AG08395 (cell line): ENCODE measurements at regions not wholly inside any gene's neighbourhood (a gene's known extent, or its start where the extent isn't known, plus 50 kb on each side); places are given as distances from the start of the nearest gene placed in this dataset.

Experiments used
- DNase-seq: peaks from one replicate; pipeline ENCODE4 v3.0.0; 2012; ENCODE audit warnings: mixed read lengths, low spot score

- DNase-seq, result no peak
Measured at GRCh38 chr3:14311729-14312128, 90.7 kb upstream of the SLC6A6 start.

- DNase-seq, result no peak
Measured at GRCh38 chr3:14312375-14312774, 90.0 kb upstream of the SLC6A6 start.

- DNase-seq, result no peak
Measured at GRCh38 chr3:14317057-14317553, 85.3 kb upstream of the SLC6A6 start.

GRCh38 chr3:14318646-14319045, 83.8 kb upstream of the SLC6A6 start:
- DNase-seq, result no peak

GRCh38 chr3:14319654-14320182, 82.7 kb upstream of the SLC6A6 start:
- peak; percentile 52 for DNase-seq

- DNase-seq, result no peak
Measured at GRCh38 chr3:14320219-14320618, 82.2 kb upstream of the SLC6A6 start.

- no peak for DNase-seq
Measured at GRCh38 chr3:14322001-14322400, 80.4 kb upstream of the SLC6A6 start.

GRCh38 chr3:14322667-14323295, 79.6 kb upstream of the SLC6A6 start:
- no peak for DNase-seq

- no peak for DNase-seq
Measured at GRCh38 chr3:14323401-14324223, 78.8 kb upstream of the SLC6A6 start.

GRCh38 chr3:14324224-14324944, 78.0 kb upstream of the SLC6A6 start:
- peak; percentile 35 for DNase-seq

GRCh38 chr3:14328422-14328821, 74.0 kb upstream of the SLC6A6 start:
- DNase-seq, result no peak

GRCh38 chr3:14329116-14329830, 73.1 kb upstream of the SLC6A6 start:
- DNase-seq, result peak; percentile 48

- DNase-seq, result no peak
Measured at GRCh38 chr3:14329842-14330241, 72.6 kb upstream of the SLC6A6 start.

GRCh38 chr3:14330508-14330907, 71.9 kb upstream of the SLC6A6 start:
- DNase-seq, result no peak

- DNase-seq, result no peak
Measured at GRCh38 chr3:14331251-14331650, 71.2 kb upstream of the SLC6A6 start.

GRCh38 chr3:14332392-14332791, 70.0 kb upstream of the SLC6A6 start:
- no peak for DNase-seq

GRCh38 chr3:14333215-14333614, 69.2 kb upstream of the SLC6A6 start:
- no peak for DNase-seq

- no peak for DNase-seq
Measured at GRCh38 chr3:14333621-14334020, 68.8 kb upstream of the SLC6A6 start.

- no peak for DNase-seq
Measured at GRCh38 chr3:14334136-14334535, 68.3 kb upstream of the SLC6A6 start.

- no peak for DNase-seq
Measured at GRCh38 chr3:14334936-14335335, 67.5 kb upstream of the SLC6A6 start.

- no peak for DNase-seq
Measured at GRCh38 chr3:14335774-14336748, 66.3 kb upstream of the SLC6A6 start.
